ENCODE measurements at regions not wholly inside any gene's neighbourhood (a gene's known extent, or its start where the extent isn't known, plus 50 kb on each side); places are given as distances from the start of the nearest gene placed in this dataset.

DNA sequence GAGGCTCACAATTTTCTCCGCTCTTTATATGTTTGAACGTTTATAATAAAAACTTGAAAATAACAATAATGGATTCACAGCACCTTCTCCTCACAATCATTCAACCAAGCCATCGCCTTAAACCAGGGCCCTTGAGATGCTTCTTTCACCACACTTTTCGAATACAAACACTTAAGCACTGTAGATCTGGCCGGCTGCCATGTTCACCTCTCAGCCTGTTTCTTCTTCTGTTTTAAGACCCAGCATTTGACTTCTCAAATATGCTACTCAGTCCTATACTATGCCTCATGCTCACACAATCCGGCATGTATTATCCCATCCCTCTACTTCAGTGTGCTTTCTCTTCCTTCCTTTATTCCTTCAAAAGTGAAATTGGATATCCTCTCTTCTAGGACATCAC lies 280.6 kb downstream of the TFEC start:
- no peak overlapping the region for H3K27ac ChIP-seq (ENCODE audit: low read depth, low read length)
- H3K27me3 ChIP-seq (ENCODE audit: control insufficient read depth in 1 of 2, insufficient read depth in 2 of 2, low read length in 2 of 2), result no peaks in the 10 kb centered on the region
- H3K36me3 ChIP-seq (ENCODE audit: control insufficient read depth in 1 of 2, insufficient read depth in 2 of 2, low read length in 2 of 2), result no peaks in the 10 kb centered on the region
- H3K9me3 ChIP-seq (ENCODE audit: control insufficient read depth in 1 of 2, low read length in 2 of 2), result no peaks in the 10 kb centered on the region
- no peak overlapping the region for H3K4me3 ChIP-seq (ENCODE audit: low read depth in 1 of 2, low read length in 2 of 2)
- H3K9ac ChIP-seq (ENCODE audit: low read depth in 1 of 2, low read length in 2 of 2), result no peak overlapping the region
- no peaks in the 10 kb centered on the region for H3K4me1 ChIP-seq (ENCODE audit: control insufficient read depth in 1 of 2, insufficient read depth in 2 of 2, low read length in 2 of 2)

DNA sequence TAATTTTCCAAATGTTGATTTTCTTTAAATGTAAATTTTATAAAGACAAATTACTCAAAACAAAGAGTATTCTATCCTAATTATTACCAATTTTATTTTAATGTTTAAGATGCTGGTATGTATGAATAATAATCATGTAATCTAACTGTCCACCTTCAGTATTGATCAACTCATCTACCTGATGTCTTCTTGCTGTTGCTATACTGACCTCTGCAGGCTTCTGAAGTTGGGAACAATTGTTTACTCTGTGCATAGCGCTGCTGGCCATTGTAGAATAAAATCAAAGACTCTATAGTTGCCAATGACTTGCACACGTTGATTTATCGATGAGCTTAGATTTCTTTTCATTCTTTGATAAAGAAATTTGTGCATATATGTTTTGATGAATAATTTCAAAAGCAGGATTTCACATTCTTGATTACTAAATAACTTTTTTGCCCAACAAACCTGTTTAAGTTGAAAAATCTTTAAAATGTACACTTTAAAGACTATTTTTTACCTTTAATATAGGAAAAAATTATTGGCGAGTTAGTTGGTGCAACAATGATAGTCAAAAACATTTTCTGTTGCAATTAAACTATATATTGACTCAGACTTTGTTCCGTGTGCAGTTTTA lies 282.3 kb downstream of the TFEC start:
- H3K4me1 ChIP-seq (ENCODE audit: control insufficient read depth in 1 of 2, insufficient read depth in 2 of 2, low read length in 2 of 2), result no peaks in the 10 kb centered on the region
- H3K27me3 ChIP-seq (ENCODE audit: control insufficient read depth in 1 of 2, insufficient read depth in 2 of 2, low read length in 2 of 2), result no peaks in the 10 kb centered on the region
- no peak overlapping the region for H3K4me3 ChIP-seq (ENCODE audit: low read depth in 1 of 2, low read length in 2 of 2)
- no peaks in the 10 kb centered on the region for H3K9me3 ChIP-seq (ENCODE audit: control insufficient read depth in 1 of 2, low read length in 2 of 2)
- no peak overlapping the region for H3K9ac ChIP-seq (ENCODE audit: low read depth in 1 of 2, low read length in 2 of 2)
- no peak overlapping the region for H3K27ac ChIP-seq (ENCODE audit: low read depth, low read length)
- no peaks in the 10 kb centered on the region for H3K36me3 ChIP-seq (ENCODE audit: control insufficient read depth in 1 of 2, insufficient read depth in 2 of 2, low read length in 2 of 2)

GRCh38 chr7:115747174-115747573 lies 283.4 kb downstream of the TFEC start:
- H3K4me1 ChIP-seq (ENCODE audit: control insufficient read depth in 1 of 2, insufficient read depth in 2 of 2, low read length in 2 of 2), result no peaks in the 10 kb centered on the region
- no peaks in the 10 kb centered on the region for H3K9me3 ChIP-seq (ENCODE audit: control insufficient read depth in 1 of 2, low read length in 2 of 2)
- H3K36me3 ChIP-seq (ENCODE audit: control insufficient read depth in 1 of 2, insufficient read depth in 2 of 2, low read length in 2 of 2), result no peaks in the 10 kb centered on the region
- no peak overlapping the region for H3K4me3 ChIP-seq (ENCODE audit: low read depth in 1 of 2, low read length in 2 of 2)
- H3K27ac ChIP-seq (ENCODE audit: low read depth, low read length), result no peak overlapping the region
- no peaks in the 10 kb centered on the region for H3K27me3 ChIP-seq (ENCODE audit: control insufficient read depth in 1 of 2, insufficient read depth in 2 of 2, low read length in 2 of 2)
- no peak overlapping the region for H3K9ac ChIP-seq (ENCODE audit: low read depth in 1 of 2, low read length in 2 of 2)

GRCh38 chr7:115740043-115740442 lies 290.5 kb downstream of the TFEC start:
- H3K4me1 ChIP-seq (ENCODE audit: control insufficient read depth in 1 of 2, insufficient read depth in 2 of 2, low read length in 2 of 2), result no peaks in the 10 kb centered on the region
- H3K27me3 ChIP-seq (ENCODE audit: control insufficient read depth in 1 of 2, insufficient read depth in 2 of 2, low read length in 2 of 2), result no peaks in the 10 kb centered on the region
- H3K9ac ChIP-seq (ENCODE audit: low read depth in 1 of 2, low read length in 2 of 2), result no peak overlapping the region
- H3K9me3 ChIP-seq (ENCODE audit: control insufficient read depth in 1 of 2, low read length in 2 of 2), result no peaks in the 10 kb centered on the region
- H3K27ac ChIP-seq (ENCODE audit: low read depth, low read length), result no peak overlapping the region
- no peak overlapping the region for H3K4me3 ChIP-seq (ENCODE audit: low read depth in 1 of 2, low read length in 2 of 2)
- H3K36me3 ChIP-seq (ENCODE audit: control insufficient read depth in 1 of 2, insufficient read depth in 2 of 2, low read length in 2 of 2), result no peaks in the 10 kb centered on the region

DNA sequence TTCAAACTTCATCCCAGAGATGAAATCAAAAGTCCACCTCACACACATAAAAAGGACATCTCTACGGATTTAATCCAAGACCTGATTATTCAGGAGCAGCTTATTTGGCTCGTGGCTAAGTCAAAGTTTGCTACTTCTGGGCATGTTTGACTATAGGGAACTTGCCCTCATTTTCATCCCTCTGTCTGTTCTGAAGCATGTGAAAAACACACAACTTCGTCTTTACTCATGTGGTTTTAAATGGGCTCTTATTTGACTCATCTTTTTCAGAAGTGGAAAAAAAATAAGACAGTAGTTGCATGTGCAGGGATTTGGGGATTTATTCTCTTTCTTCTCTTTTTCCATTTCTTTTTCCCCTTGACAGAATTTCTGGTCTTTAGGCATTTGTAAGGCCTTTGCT lies 295.9 kb downstream of the TFEC start:
- no peak overlapping the region for H3K9ac ChIP-seq (ENCODE audit: low read depth in 1 of 2, low read length in 2 of 2)
- no peaks in the 10 kb centered on the region for H3K4me1 ChIP-seq (ENCODE audit: control insufficient read depth in 1 of 2, insufficient read depth in 2 of 2, low read length in 2 of 2)
- no peak overlapping the region for H3K27ac ChIP-seq (ENCODE audit: low read depth, low read length)
- no peaks in the 10 kb centered on the region for H3K27me3 ChIP-seq (ENCODE audit: control insufficient read depth in 1 of 2, insufficient read depth in 2 of 2, low read length in 2 of 2)
- H3K36me3 ChIP-seq (ENCODE audit: control insufficient read depth in 1 of 2, insufficient read depth in 2 of 2, low read length in 2 of 2), result no peaks in the 10 kb centered on the region
- no peaks in the 10 kb centered on the region for H3K9me3 ChIP-seq (ENCODE audit: control insufficient read depth in 1 of 2, low read length in 2 of 2)
- no peak overlapping the region for H3K4me3 ChIP-seq (ENCODE audit: low read depth in 1 of 2, low read length in 2 of 2)

DNA sequence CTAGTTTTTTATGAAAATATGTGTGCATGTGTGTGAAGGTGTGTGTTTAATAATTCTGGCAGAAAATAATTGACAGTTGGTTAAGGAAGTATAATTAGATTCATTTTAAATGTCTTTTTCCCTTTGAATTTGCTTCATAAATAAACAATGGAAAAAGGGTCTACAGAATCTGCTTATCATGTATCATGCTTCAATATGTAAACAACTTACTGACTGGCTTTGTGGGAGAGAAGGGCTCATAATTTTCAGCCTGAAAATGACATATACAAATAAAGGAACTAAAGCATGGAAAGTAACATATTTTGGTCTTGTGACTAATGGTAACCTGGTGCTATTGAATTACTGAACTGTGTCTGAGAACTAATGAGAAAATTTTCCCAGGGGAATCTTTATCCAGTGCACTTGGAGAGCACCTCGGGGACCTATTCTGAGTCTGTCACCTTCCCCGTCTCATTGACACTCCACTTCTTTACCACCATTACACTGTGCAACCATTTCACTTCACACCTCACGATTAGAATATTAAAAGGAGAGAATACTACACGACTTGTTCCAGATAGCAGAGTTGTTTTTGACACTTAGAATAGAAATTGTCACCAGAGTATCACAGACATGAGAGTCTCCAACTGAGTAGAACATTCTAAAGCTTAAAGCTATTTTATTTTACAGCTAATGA lies 298.6 kb downstream of the TFEC start:
- Histone ChIP-seq H3K4me1 (ENCODE audit: control insufficient read depth in 1 of 2, insufficient read depth in 2 of 2, low read length in 2 of 2) (no peaks in the 10 kb centered on the region), H3K27ac (ENCODE audit: low read depth, low read length) (no peak overlapping the region), H3K36me3 (ENCODE audit: control insufficient read depth in 1 of 2, insufficient read depth in 2 of 2, low read length in 2 of 2) (no peaks in the 10 kb centered on the region), H3K4me3 (ENCODE audit: low read depth in 1 of 2, low read length in 2 of 2) (no peak overlapping the region), H3K9ac (ENCODE audit: low read depth in 1 of 2, low read length in 2 of 2) (no peak overlapping the region), H3K27me3 (ENCODE audit: control insufficient read depth in 1 of 2, insufficient read depth in 2 of 2, low read length in 2 of 2) (no peaks in the 10 kb centered on the region), H3K9me3 (ENCODE audit: control insufficient read depth in 1 of 2, low read length in 2 of 2) (no peaks in the 10 kb centered on the region)

GRCh38 chr7:115728518-115728917 lies 302.0 kb downstream of the TFEC start:
- no peak overlapping the region for H3K27ac ChIP-seq (ENCODE audit: low read depth, low read length)
- H3K4me1 ChIP-seq (ENCODE audit: control insufficient read depth in 1 of 2, insufficient read depth in 2 of 2, low read length in 2 of 2), result no peaks in the 10 kb centered on the region
- no peaks in the 10 kb centered on the region for H3K36me3 ChIP-seq (ENCODE audit: control insufficient read depth in 1 of 2, insufficient read depth in 2 of 2, low read length in 2 of 2)
- no peaks in the 10 kb centered on the region for H3K9me3 ChIP-seq (ENCODE audit: control insufficient read depth in 1 of 2, low read length in 2 of 2)
- H3K4me3 ChIP-seq (ENCODE audit: low read depth in 1 of 2, low read length in 2 of 2), result no peak overlapping the region
- H3K27me3 ChIP-seq (ENCODE audit: control insufficient read depth in 1 of 2, insufficient read depth in 2 of 2, low read length in 2 of 2), result no peaks in the 10 kb centered on the region
- H3K9ac ChIP-seq (ENCODE audit: low read depth in 1 of 2, low read length in 2 of 2), result no peak overlapping the region

GRCh38 chr7:115724400-115725056 lies 306.0 kb downstream of the TFEC start:
- Histone ChIP-seq H3K27ac (ENCODE audit: low read depth, low read length) (no peak overlapping the region), H3K36me3 (ENCODE audit: control insufficient read depth in 1 of 2, insufficient read depth in 2 of 2, low read length in 2 of 2) (no peaks in the 10 kb centered on the region), H3K9me3 (ENCODE audit: control insufficient read depth in 1 of 2, low read length in 2 of 2) (no peaks in the 10 kb centered on the region), H3K27me3 (ENCODE audit: control insufficient read depth in 1 of 2, insufficient read depth in 2 of 2, low read length in 2 of 2) (no peaks in the 10 kb centered on the region), H3K4me1 (ENCODE audit: control insufficient read depth in 1 of 2, insufficient read depth in 2 of 2, low read length in 2 of 2) (no peaks in the 10 kb centered on the region), H3K4me3 (ENCODE audit: low read depth in 1 of 2, low read length in 2 of 2) (no peak overlapping the region), H3K9ac (ENCODE audit: low read depth in 1 of 2, low read length in 2 of 2) (no peak overlapping the region)

DNA sequence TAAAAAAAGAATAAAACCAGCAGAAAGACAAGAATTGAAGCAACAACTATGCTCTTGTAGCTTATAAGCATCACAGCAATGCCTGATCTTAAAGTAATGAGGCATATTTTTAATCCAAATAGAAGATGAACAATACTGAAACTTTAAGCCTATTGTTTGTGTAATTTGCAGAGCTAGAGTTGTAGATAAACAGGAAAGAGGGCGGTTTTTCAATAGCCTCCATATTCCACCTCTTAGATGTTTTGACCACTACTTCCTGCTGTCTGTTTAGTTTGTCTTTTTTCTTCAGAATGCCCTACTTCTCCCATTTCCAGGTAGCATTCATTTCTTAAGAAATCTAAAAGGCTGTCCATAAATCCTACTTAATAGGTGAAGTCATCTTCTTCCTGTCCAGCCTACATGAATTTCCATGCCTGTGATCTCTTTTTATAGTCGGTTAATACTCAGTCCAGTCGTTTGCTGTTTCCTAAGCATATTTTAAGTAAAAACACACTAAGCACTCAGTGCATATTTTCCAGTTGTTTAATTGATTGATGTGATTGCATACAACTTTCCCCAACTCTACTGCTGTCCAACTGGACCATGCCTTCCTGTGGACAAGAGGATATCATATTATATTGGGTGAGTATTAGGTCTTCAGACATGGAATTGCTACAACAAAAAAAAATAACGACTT lies 308.1 kb downstream of the TFEC start:
- no peak overlapping the region for H3K9ac ChIP-seq (ENCODE audit: low read depth in 1 of 2, low read length in 2 of 2)
- no peaks in the 10 kb centered on the region for H3K4me1 ChIP-seq (ENCODE audit: control insufficient read depth in 1 of 2, insufficient read depth in 2 of 2, low read length in 2 of 2)
- no peaks in the 10 kb centered on the region for H3K9me3 ChIP-seq (ENCODE audit: control insufficient read depth in 1 of 2, low read length in 2 of 2)
- no peaks in the 10 kb centered on the region for H3K36me3 ChIP-seq (ENCODE audit: control insufficient read depth in 1 of 2, insufficient read depth in 2 of 2, low read length in 2 of 2)
- H3K27ac ChIP-seq (ENCODE audit: low read depth, low read length), result no peak overlapping the region
- no peak overlapping the region for H3K4me3 ChIP-seq (ENCODE audit: low read depth in 1 of 2, low read length in 2 of 2)
- no peaks in the 10 kb centered on the region for H3K27me3 ChIP-seq (ENCODE audit: control insufficient read depth in 1 of 2, insufficient read depth in 2 of 2, low read length in 2 of 2)
